ENCODE measurements at regions not wholly inside any gene's neighbourhood (a gene's known extent, or its start where the extent isn't known, plus 50 kb on each side); places are given as distances from the start of the nearest gene placed in this dataset.

Small RNA genes lying in the stretch of these regions (small RNA-seq; reads per million reads assigned to genes)
- 0 to 13.6 (median 0) reads per million in 7 experiments for gene RNU6-1163P

Data from SK-N-SH (cell line).